Esophagus squamous epithelium (tissue), 5 donors: ENCODE measurements at regions not wholly inside any gene's neighbourhood (a gene's known extent, or its start where the extent isn't known, plus 50 kb on each side); places are given as distances from the start of the nearest gene placed in this dataset.

Experiments
- DNase-seq: peaks from one replicate; lab custom pipeline; 2025; lab: John Stamatoyannopoulos, UW
- H3K27ac ChIP-seq, 4 donors: fragments of 200-600 bp; sonication (generic); one replicate each; pipeline ENCODE4 v1.5.1; 2016 to 2019; ENCODE audit warnings: mild to moderate bottlenecking in 1 of 4
- H3K27me3 ChIP-seq, 4 donors: fragments of 200-600 bp; sonication (generic); 1 replicate in 3 of 4; 2 replicates in 1 of 4; pipeline versions ENCODE4 v1.5.1 to v1.6.0; 2017 to 2021; ENCODE audit warnings: antibody characterized with exemption in 1 of 4
- H3K36me3 ChIP-seq, 3 donors: fragments of 200-600 bp; sonication (generic); one replicate each; pipeline ENCODE4 v1.5.1; 2016 to 2019
- H3K4me1 ChIP-seq, 3 donors: fragments of 200-600 bp; sonication (generic); one replicate each; pipeline ENCODE4 v1.5.1; 2017 to 2019
- H3K4me3 ChIP-seq, 4 donors: fragments of 200-600 bp; sonication (generic); 1 replicate in 3 of 4; 2 replicates in 1 of 4; pipeline ENCODE4 v1.5.1; 2016 to 2019; ENCODE audit warnings: mild to moderate bottlenecking in 2 of 4, moderate library complexity in 1 of 4
- H3K9me3 ChIP-seq, 3 donors: fragments of 200-600 bp; sonication (generic); one replicate each; pipeline ENCODE4 v1.5.1; 2016 to 2019
- POLR2A ChIP-seq, 4 donors: fragments of 450-650 bp; IDR thresholded peaks; one replicate each; pipeline ENCODE4 v1.6.1; 2017; ENCODE audit warnings: antibody characterized with exemption in 4 of 4, mild to moderate bottlenecking in 4 of 4, moderate library complexity in 3 of 4
- WGBS, 2 donors: methylation state at CpG; one replicate each; pipeline ENCODE4 v1.1.5; 2018; 5-methylcytosine and 5-hydroxymethylcytosine counted together
- intact Hi-C: fragments of 100-400 bp; cut with DNase I; formaldehyde crosslinking; loops from one replicate; pipeline ENCODE4 v1.15.0; 2022
- TF ChIP-seq, protein P1 (sequence below), 6 experiments: fragments of 450-650 bp in 4 of 6; fragments of 200-600 bp in 2 of 6; sonication (generic) in 2 of 6; IDR thresholded peaks; one replicate each; pipeline ENCODE4 v1.5.1; 2016 to 2019; ENCODE audit warnings: antibody characterized with exemption in 6 of 6, mild to moderate bottlenecking in 4 of 6, moderate library complexity in 4 of 6
- donor health status: DM: yes; HTN: yes; CAD: no.

DNA sequence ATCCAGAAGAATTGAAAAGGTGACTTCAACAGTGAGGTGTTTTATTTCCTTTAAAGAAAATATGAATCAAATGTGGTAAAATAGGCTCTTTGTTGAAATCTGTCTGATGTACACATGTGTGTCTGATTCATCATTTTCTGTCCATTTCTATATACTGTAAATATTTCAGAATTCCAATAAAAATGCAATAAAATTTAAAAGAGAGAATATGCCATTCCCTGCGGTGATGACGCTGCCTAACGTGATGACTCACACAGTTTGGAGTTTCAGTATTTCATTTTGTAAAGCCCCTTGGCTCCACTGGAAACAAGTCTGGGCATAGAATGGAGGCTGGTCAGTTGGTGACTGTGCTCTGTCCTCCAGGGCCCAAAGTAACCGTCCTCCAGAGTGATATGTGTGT lies 482.5 kb upstream of the CDH5 start:
- intact Hi-C loops: no loop called here
- DNase-seq: no peak
- Histone ChIP-seq H3K27me3 (no peaks in the 10 kb centered on the region), H3K4me3 (no peak overlapping the region), H3K27ac (no peak overlapping the region), H3K36me3 (no peaks in the 10 kb centered on the region), H3K9me3 (no peaks in the 10 kb centered on the region), H3K4me1 (peaks cover 0 to 10% (median 0%) of the 10 kb centered on the region in 3 donors)
- no peak for TF ChIP-seq POLR2A (IDR thresholded peaks at IDR 0.05)
- TF ChIP-seq, protein P1, sequence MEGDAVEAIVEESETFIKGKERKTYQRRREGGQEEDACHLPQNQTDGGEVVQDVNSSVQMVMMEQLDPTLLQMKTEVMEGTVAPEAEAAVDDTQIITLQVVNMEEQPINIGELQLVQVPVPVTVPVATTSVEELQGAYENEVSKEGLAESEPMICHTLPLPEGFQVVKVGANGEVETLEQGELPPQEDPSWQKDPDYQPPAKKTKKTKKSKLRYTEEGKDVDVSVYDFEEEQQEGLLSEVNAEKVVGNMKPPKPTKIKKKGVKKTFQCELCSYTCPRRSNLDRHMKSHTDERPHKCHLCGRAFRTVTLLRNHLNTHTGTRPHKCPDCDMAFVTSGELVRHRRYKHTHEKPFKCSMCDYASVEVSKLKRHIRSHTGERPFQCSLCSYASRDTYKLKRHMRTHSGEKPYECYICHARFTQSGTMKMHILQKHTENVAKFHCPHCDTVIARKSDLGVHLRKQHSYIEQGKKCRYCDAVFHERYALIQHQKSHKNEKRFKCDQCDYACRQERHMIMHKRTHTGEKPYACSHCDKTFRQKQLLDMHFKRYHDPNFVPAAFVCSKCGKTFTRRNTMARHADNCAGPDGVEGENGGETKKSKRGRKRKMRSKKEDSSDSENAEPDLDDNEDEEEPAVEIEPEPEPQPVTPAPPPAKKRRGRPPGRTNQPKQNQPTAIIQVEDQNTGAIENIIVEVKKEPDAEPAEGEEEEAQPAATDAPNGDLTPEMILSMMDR (IDR thresholded peaks at IDR 0.05): no peak
- WGBS, 2 donors: 37 to 83% methylated on average over 4 of the region's 4 CpGs

DNA sequence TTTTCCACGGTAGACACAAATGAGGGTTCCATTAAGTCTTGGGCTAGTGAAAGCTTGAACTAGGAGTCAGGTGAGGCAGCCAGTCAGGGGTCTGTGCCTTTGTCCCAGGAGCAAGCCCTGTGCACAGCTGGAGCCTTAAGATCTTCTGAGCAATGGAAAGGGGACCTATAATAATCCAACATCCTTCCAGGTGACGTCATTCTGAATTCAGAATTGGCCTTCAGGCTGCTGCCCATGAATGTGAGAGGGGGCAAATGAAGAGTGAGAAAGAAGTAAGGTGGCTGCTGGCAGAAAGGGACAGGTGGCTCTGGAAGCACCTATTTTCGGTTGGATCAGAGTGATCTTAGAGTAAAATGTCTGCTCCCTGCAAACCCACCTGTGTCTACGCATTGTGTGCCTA lies 488.1 kb upstream of the CDH5 start:
- Histone ChIP-seq H3K9me3 (no peaks in the 10 kb centered on the region), H3K4me3 (no peak overlapping the region), H3K27me3 (no peaks in the 10 kb centered on the region), H3K4me1 (no peaks in the 10 kb centered on the region), H3K36me3 (no peaks in the 10 kb centered on the region), H3K27ac (no peak overlapping the region)
- TF ChIP-seq, protein P1 (IDR thresholded peaks at IDR 0.05): no peak
- TF ChIP-seq POLR2A (IDR thresholded peaks at IDR 0.05): no peak
- intact Hi-C loops: no loop called here
- 66 to 69% methylated on average over 3 to 4 of the region's 4 CpGs for WGBS, 2 donors
- no peak for DNase-seq

DNA sequence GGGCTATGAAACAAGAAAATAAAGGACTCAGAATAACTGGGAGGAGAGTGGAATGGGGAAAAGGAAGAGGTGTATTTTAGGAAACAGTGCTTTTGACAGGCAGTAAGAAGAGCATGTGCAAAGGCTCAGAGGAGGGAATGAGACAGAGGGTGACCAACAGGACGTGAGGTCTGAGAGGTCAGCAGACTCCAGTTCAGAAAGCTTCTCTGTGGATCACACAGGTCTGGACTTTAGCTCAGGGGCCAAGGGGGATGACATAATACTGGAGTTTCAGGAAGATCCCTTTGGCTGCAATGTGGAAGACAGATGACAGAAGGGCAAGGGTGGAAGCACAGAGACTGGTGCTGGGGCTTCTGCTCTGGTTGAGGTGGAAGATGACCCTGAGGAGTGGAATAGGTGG lies 489.9 kb upstream of the CDH5 start:
- Histone ChIP-seq H3K27ac (no peak overlapping the region), H3K4me3 (no peak overlapping the region), H3K36me3 (no peaks in the 10 kb centered on the region), H3K4me1 (no peaks in the 10 kb centered on the region), H3K27me3 (no peaks in the 10 kb centered on the region), H3K9me3 (no peaks in the 10 kb centered on the region)
- TF ChIP-seq POLR2A (IDR thresholded peaks at IDR 0.05): no peak
- TF ChIP-seq, protein P1 (IDR thresholded peaks at IDR 0.05): no peak
- WGBS, 2 donors: 50 to 56% methylated on average over 1 of the region's 1 CpG
- intact Hi-C loops: no loop called here
- DNase-seq: no peak

DNA sequence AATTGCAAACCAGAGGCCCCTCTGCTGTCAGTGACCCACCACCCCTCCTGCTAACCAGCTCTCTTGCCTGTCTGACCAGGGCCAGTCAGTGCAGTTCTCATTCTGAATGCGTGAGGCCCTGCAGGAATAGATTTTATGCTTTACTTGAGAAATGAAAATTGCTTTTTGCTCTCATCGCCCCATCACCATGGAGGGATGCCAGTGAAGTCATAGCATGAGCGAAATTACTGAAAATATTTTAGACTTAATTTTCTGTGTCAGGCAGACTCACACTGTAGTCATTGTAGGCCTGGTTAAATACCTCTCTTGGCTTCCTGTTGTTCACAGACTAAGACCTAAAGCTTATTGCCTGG lies 490.5 kb upstream of the CDH5 start:
- Histone ChIP-seq H3K9me3 (no peaks in the 10 kb centered on the region), H3K27ac (no peak overlapping the region), H3K4me1 (no peaks in the 10 kb centered on the region), H3K27me3 (no peaks in the 10 kb centered on the region), H3K4me3 (no peak overlapping the region), H3K36me3 (no peaks in the 10 kb centered on the region)
- TF ChIP-seq POLR2A (IDR thresholded peaks at IDR 0.05): no peak
- TF ChIP-seq, protein P1 (IDR thresholded peaks at IDR 0.05): no peak
- WGBS, 2 donors: 70 to 79% methylated on average over 3 of the region's 3 CpGs
- DNase-seq: no peak
- intact Hi-C loops: no loop called here

DNA sequence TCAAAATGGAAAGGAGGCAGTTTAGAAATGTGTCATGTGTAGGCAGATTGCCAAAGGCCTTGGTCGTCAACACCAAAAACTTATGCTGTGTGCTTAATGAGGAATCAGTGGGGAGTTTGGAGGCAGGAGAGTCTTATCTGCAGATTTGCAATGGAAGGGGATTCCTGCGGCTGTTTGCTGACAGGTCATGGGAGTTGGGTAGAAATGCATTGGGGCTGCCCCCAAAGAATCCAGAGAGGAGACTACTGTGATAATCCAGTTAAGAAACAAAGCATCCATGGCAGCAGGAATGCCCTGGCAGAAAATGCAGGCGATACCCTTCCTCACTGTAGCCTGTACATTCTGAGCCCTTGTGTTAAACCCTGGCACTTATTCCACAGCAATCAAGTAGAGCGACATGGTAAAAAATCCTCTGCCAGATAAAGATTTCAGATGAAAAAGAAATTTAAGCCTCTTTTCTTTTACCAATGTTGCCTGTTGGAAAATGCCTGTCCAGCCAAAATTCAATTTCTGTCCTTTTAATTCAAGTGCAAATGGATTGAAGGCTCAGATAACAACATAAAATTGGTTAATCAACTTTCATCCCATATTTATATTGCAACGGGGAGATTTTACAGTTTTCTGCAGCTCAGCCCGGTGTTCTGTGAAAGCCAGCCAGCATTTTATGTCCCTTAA lies 491.0 kb upstream of the CDH5 start:
- H3K9me3 ChIP-seq: no peaks in the 10 kb centered on the region
- intact Hi-C loops: no loop called here
- no peak for TF ChIP-seq POLR2A (IDR thresholded peaks at IDR 0.05)
- TF ChIP-seq, protein P1 (IDR thresholded peaks at IDR 0.05): no peak
- H3K4me3 ChIP-seq: no peak overlapping the region
- WGBS, 2 donors: 61 to 72% methylated on average over 6 of the region's 6 CpGs
- no peaks in the 10 kb centered on the region for H3K36me3 ChIP-seq
- H3K27me3 ChIP-seq: no peaks in the 10 kb centered on the region
- no peak for DNase-seq
- H3K4me1 ChIP-seq: no peaks in the 10 kb centered on the region
- H3K27ac ChIP-seq: no peak overlapping the region
